Glomerular visceral epithelial cell (primary cell): ENCODE measurements at regions not wholly inside any gene's neighbourhood (a gene's known extent, or its start where the extent isn't known, plus 50 kb on each side); places are given as distances from the start of the nearest gene placed in this dataset.
"Not testable (repeated sequence)": the region's sequence is repeated elsewhere in the genome, so short reads cannot be mapped to it uniquely, and the experiment has no call there.

Experiments used
- DNase-seq: peaks from one replicate; pipeline ENCODE4 v3.0.0-alpha.2; 2016; ENCODE audit errors: extremely low spot score

DNA sequence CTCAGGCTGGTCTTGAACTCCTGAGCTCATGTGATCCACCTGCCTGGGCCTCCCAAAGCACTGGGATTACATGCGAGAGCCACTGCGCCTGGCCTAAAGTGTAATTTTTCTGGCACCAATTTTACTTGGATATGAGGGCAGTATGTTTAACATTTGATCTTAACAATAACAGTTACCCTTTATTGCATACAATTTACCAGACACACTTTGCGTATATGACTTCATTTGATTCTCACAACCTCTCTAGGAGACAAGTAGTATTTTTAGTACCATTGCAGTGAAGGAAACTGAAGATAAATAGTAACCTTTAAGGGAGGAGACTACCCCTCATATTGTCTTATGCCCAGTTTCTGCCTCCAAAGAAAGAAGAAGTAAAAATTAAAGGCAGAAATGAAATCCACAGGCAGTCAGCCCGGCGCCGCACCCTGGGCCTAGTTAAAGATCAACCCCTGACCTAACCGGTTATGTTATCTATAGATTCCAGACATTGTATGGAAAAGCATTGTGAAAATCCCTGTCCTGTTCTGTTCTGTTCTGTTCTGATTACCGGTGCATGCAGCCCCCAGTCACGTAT is 54.0 kb downstream of the CYP26A1 start:
- DNase-seq: not testable (repeated sequence)

DNA sequence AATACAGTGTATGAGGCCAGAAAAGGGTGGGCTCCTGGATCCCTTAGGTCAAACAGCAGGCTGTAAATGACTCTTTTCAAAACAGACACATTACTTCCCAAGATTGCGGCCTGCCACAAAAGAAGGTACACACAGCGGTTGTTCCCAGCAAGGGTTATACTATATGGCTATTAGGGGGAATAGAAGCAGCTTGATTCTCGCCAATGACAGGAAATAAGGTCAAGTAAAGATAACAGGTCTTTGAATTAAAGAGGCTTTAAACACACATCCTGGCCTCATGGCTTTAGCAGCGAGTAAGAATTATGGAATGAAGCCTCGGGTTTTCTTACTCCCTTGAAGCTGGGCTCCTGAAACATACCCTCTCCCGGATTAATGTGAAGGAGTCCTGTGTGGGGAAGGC is 58.3 kb downstream of the CYP26A1 start:
- DNase-seq: no peak

DNA sequence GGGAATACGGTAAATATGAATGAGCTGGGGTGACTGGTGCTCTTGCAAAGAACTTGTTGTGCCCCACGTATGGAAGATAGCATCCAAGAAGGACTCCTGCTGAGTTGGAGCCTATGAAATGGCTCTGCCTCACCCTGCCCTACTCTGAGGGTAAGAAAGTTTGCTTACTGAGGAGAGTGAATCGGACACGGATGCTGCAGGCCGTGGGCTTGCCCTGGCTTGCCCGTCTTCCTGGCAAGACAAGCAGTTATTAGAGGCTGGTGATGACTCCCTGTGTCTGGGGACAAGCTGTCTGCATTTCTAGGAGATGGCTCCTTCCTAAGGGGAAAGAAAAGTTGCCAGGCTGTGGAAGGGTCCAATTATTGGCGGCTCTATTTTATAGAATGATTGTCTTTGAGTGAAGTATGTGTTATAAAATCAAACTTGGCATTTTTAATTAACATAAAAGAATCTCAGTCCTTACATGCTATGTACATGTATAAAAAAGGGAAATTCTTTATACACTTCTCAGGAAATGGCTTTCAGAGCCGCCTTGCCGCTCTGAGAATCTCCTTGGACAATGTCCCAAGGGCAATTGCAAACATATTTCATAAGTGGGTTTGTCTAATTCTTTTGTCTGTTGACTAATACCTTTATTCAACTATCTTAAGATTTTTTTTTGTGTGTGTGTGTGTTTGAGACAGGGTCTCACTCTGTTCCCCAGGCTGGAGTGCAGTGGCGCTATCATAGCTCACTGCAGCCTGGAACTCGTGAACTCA is 64.6 kb downstream of the CYP26A1 start:
- no peak for DNase-seq

DNA sequence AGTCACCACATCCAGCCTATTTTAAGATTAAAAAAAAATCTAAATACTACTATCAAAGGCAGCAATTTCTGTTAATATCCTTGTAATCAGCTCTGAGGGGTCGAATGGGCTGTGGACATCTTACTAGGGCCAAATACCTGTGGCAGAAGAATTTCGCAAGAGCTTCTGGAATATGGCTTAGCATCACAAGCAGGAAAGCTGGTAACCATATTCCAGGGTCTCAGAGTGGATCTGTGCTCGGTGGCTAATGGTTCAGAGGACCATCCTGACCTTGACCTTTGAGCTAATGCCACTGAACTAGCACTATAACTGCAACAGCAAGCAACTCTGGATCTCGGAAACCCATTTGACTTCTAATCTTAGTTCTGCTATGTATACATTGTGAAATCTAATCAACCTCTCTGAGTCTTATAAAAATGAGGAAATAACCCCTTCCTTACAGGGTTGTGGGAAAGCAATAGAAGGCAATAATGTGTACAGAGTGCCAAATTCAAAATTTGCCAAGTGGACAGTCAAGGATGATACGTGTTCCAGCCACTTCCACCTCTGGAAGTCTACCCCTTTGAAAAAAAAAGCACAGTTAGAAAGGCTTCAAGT is 65.5 kb downstream of the CYP26A1 start:
- DNase-seq: no peak

DNA sequence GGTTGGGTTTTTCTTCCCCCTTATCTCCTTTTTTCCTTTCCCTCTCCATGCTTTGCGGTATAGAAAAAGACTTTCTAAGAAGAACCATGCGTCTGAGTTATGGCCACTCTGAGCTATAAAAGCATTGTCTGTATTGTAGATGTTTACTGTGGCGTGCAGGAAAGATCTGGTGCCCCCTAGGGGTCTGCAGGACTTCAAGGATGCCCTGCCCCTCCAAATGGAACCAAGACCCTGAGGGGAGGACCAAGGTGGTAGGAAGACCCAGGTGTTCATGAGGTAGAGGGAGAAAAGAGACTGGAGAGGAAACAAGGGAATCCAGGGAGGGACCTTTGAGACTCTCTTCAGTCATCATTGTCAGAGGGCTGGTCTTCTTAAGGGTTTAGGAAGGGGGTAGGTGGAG is 68.8 kb downstream of the CYP26A1 start:
- no peak for DNase-seq

DNA sequence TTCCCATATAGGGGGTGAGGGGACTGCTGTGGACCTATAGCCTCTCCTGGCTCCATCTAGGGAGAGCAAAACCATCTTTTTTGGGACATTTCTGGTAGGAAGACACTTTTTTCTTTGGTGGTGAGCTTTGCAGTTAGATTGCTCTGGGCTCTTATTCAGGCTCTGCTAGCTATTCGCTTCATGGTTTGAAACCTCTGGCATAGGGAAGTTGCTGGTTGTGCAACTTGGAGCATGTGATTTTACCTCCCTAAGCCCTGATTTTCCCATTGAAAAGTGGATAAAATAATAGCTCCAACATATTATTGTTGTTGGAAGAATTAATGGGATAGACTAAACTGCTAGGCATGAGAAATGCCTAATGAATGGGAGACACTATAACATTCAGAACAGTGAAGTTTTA is 69.6 kb downstream of the CYP26A1 start:
- DNase-seq: no peak

DNA sequence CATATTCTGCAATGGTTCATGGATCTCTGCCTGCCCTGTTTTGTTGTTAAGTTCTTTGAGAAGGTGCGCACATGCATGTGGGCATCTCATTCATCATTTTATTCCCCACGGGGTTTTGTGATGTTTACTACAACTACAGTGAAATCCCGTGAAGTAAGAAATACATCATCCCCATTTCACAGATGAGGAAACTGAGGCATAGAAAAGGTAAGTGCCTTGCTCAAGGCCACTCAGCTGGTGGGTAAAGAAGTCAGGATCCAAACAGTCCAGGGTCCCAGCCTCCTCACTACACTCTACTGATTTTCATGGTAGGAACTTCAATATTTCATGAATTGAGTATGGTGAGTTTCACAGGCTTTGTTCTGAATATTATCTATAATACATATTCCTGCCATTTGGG is 72.6 kb downstream of the CYP26A1 start:
- DNase-seq: no peak

DNA sequence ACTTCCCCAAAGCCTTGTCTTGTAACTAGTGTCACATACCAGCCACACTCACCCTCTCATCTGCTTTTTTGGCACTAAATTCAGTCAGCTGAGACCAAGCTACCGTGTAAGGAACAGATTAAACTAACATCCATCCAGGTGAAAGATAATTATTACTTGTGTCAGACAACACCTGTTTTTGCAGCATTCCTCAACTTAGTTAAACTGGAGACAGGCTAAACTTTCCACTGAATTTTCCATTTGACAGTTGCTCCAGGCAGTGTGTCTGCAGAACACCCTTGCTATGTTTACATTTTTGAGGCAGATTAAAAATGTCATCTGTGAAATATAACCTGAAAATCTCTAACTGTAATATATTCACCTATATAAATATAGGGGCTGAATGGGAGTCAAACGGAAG is 73.6 kb downstream of the CYP26A1 start:
- no peak for DNase-seq

DNA sequence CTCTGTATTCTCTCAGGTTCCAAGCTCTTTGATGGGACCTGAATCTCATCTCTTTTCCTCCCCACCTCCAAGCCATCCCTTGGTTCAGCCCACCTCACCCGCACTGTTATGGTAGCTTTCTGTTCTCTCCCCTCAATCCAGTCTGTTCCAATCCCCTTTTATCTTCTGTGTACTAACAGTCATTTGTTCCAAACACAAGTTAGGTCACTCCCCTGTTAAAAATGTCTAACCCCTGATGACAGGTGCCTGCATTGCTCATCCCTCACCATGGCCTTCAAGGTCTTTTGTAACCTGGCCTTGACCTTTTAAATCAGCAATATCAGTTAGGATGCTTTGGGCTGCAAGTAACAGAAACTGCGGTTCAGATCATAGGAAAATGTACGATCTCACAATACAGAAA is 74.8 kb downstream of the CYP26A1 start:
- DNase-seq: no peak

DNA sequence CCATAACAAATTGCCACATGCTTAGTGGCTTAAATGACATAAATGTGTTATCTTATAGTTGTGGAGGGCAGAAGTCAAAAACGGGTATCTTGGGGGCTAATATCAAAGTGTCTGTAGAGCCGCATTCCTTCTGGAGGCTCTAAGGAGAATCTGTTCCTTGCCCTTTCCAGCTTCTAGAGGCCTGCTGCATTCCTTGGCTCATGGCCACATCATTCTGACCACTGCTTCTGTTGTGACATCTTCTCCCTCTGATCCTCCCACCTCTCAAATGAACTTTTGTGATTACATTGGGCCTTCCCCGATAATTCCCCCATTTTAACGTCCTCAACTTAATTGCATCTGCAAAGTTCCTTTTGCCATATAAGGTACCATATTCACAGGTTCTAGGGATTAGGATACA is 76.1 kb downstream of the CYP26A1 start:
- no peak for DNase-seq

DNA sequence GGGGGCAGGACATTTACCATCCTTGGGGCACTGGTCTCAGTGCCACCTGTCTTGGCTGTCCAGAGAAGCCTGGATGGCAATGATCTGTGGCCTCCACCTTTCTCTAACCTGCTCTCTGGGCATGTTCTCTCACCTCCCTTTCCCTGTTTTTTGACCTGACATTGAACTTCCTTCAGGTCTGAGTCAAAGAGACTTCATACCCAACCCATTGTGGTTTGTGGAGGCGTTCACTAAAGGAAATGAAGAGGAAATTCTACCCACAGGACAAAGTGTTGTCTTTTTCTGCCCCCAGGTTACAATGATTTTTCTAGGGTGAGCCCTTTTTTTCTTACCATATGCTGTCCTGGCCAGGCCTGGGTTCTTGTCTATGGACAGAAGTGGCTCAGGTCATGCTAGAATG is 76.6 kb downstream of the CYP26A1 start:
- DNase-seq: peak; percentile 53

DNA sequence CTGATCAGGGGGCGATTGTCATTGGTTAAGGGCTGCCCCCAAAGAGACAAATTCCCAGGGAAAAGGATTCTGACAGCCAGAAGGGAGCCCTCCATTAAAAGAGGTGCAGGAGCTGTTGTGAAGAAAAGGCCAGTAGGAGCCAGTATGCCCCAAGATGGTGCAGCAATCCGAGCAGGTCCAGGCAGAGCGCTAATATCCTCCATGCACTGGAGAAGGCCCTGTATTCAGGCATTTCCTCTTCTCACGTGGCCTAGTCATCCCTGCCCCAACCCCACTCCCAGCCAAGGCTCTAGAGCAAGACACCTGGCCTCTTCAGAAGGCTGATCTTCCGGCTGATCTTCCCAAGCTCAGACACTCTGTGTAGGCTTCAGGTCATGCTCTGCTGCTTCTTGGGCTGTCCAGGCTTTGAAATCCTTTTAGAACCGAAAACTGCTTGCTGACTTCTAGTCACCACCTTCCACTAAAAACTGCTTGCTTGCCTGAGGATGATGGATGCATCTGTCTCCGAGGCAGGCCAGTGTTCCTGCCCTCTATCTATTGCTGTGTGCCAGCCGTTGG is 77.4 kb downstream of the CYP26A1 start:
- DNase-seq: peak; percentile 52

DNA sequence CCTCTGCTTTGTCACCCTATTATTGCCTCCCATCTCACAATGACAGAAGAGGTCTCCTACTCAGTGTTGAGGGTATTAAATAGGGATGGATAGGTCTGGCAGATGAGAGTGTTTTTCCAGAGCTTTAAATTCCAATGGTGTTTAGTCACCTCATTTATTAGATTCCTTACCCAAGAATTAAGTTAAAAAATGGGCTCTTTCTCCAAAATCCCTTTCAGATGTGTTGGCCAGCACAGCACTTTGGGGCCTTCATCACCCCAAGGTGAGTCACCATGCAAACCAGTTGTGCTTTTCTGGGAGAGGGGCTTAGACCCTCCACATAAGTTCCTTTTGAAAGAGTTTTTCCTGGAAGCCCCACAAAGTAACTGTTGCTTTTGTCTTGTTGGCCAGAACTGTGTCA is 78.4 kb downstream of the CYP26A1 start:
- peak; percentile 52 for DNase-seq

DNA sequence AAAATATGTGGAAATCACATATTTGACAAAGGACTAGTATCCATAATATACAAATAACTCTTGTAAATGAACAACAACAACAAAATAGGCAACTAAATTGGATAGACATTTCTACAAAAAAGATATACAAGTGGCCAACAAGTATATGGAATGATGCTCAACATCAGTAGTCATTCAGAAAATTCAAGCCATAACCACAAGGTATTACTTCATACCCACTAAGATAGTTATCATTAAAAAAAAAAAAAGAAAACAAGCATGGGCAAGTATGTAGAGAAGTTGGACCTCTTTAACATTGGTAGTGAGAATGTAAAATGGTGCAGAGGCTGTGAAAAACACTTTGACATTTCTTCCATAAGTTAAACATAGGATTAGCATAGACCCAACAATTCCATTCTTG is 80.8 kb downstream of the CYP26A1 start:
- no peak for DNase-seq

DNA sequence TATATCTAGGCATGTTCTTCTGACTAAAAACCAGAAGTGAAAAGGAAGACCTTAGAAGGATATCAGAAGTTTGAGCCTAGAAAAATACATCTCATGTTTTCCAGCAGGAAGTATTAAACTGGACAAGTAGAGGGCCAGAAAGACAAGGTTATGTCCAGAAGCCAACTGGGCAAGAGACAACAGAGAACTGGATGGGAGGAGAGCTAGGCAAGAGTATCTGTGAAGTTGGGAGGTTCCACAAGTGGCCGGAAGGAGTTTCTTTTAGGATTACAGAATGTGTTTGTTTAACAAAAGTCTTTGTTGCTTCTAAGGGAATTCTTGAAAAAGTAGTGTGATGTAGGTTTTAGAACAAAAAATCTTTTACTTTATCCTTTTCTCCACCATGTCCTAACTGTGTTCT is 86.4 kb downstream of the CYP26A1 start:
- no peak for DNase-seq

DNA sequence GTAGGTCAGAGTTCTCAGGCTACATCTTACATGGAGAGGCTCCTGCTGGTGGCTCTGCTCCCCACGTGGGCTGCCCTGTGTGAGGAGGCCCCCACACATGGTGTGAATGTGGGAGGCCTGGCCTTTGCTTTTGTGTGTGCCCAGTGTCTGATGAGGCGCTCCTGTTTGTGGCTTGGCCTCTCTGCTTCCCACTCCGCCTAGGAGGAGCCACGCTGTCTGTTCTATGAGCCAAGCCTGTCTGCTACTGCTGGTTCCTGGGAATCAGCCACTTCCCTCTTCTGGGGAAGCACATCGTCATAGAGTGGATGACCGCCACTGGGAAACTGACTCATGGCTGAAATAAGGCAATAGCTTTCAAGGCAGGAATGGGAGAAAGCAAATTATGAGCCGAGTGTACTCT is 87.1 kb downstream of the CYP26A1 start:
- no peak for DNase-seq

DNA sequence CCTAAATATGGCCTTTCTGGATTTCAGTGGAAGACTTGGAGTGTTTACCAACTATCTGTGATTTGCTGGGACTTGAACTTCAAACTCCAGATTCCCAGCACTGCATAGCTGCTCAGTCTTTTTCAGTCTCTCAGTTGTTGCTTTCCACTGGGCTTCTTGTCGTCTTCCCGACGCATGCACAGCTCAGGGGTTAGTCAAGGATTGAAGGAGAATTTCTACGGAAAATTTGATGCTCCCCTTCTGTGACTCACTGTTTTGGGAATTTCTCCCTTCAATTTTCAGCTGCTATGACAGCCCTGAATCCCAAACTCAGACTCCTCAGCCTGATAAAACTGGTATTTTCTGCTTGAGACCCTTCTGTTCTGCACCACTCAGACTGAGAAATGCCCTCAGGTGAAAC is 91.7 kb downstream of the CYP26A1 start:
- no peak for DNase-seq

DNA sequence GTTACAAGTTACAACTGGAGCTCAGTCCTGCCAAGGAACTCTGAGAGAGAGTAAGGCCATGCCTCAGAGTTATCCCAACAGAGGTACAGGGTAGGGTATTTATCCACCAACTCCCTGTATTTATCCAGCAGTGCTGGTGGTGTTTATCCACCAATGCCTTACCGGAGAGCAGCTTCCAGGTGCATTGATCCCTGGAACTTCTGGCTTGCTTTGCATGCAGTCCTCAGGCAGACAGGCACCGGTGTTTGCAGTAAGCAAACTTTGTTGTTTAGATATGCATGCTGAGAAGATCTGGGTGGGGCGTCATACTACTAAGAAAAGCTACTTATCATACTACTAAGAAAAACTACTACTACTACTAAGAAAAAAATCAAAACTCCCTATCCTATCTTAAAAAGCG is 92.4 kb downstream of the CYP26A1 start:
- no peak for DNase-seq

DNA sequence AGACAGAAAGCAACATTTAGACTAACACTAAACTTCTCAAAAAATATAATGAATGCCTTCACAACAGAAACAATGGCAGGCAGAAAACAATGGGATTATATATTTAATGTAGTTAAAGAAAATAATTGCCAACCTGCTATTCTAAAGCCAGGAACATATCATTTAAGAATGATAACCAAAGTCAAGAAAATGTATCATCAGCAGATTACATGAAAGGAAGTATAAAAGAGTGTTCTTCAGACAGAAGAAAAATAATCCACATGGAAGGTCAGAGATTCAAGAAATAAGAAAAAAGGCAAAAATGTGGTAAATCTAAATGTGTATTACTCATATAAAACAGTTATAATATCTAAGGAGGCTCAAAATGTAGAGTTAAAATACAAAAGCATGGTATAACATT is 98.1 kb downstream of the CYP26A1 start:
- DNase-seq: no peak

DNA sequence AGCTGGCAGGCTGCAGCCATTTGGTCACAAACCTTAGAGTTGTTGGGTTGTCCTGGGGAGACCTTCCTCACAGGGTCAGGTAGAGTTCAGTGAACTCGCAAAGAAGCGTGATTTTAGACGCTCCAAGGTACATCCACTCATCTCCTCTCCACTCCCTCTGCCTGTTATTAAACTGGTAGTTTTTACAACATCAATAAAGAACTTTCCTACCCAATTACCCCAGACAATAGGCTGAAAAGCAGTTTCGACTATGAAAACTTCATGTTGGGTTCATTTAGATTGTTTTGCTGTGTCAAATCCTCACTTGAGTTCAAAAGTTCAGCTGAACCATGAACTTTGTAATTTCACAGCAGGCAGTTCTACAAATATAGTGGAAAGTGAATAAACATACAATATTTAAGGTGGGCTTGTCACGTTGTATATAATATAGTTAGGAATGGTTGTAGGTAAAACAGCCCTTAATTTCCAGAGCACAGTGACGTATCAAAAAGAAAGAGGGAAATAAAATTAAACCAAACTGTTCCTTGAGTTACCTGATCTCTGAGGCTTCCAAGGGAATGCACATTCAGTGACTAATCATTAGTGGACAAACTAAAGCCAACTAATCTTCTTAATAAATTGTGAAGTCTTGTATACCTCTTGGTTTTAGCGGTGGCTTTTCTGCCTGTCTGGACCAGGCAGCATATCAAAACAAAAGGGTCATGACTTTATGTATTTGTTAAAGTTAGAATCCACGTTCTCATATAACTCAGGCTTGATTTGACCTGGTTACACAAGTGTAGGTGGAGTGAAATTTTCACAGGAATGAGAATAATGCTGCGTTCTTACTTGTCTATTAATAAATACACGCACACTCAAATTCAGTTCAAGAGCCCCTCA is 100.5 kb downstream of the CYP26A1 start:
- no peak for DNase-seq

DNA sequence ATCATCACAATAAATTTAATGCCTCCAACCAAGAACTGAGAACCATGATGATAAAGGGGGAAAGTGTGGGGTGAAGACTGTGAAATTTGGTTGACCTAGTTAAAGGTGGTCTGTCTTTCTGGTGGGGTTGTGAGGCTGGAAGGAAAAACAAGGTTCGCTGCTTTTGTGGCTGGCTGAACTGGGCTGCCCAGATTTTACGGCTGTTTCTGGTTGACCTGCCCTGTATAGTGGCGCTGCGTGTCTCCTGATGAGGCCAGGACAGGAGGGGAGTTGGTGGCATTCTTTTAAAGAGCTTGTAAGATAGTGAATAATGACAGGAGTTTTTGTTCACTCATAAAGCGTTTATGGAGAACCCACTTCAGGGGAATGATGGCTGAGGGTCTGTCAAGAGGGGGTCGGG is 101.8 kb downstream of the CYP26A1 start:
- no peak for DNase-seq

DNA sequence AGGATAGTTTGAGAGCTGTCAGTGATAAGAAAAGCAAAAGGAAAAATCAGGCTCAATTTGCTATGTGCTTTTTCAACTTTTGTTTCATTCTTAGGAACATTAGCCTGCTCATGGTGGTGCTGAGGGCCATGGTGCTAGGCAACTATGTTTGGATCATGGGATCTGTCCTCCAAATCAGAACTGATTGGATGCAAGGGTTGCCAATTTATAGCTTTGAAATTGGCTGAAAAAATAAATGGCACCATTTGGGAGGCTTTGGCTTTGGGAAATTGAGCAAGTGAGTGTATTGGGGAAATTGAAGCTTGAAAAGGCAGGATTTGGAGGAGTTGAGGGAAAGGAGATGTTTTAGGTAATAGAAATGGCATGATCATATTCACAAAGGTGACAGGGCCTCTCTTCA is 103.8 kb downstream of the CYP26A1 start:
- DNase-seq: no peak
